ENCODE measurements at regions not wholly inside any gene's neighbourhood (a gene's known extent, or its start where the extent isn't known, plus 50 kb on each side); places are given as distances from the start of the nearest gene placed in this dataset.

GRCh38 chr2:199556527-199557285, 99.0 kb upstream of the SATB2 start:
- DNase-seq: no peak
- no peak overlapping the region for H3K4me3 ChIP-seq
- H3K36me3 ChIP-seq: no peaks in the 10 kb centered on the region
- no peak for TF ChIP-seq POLR2A (IDR thresholded peaks at IDR 0.05)
- TF ChIP-seq CTCF (IDR thresholded peaks at IDR 0.05 in 4 of 5, conservative IDR thresholded peaks at IDR 0.05 in 1 of 5): no peak
- no peak for ATAC-seq
- H3K27me3 ChIP-seq: no peaks in the 10 kb centered on the region
- no peak overlapping the region for H3K27ac ChIP-seq
- H3K4me1 ChIP-seq: no peaks in the 10 kb centered on the region
- in situ Hi-C loops (cut with MboI; ENCODE audit: low sequenced_read_pairs in 4 of 4) (no loop called here), intact Hi-C loops (cut with DNase I; ENCODE audit: low total_unique reads) (no loop called here)
- no peaks in the 10 kb centered on the region for H3K9me3 ChIP-seq

DNA sequence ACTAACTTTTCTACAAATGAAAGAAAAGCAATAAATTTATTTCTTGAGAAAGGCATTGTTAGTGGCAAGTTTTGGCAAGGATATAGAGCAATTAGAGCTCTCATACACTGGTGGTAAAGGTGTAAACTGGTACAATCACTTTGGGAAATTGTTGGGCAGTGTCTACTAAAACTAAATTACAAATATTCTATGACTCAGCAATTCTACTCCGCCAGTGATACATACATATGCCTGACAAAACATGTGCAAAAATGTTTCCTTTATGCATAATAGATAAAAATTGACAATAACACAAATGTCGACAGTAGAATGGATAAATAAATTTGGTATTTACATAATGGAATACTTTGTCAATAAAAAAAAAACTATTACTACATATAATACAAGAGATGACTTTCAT, 96.3 kb upstream of the SATB2 start:
- no peak for TF ChIP-seq POLR2A (IDR thresholded peaks at IDR 0.05)
- no peak for TF ChIP-seq CTCF (IDR thresholded peaks at IDR 0.05 in 4 of 5, conservative IDR thresholded peaks at IDR 0.05 in 1 of 5)
- DNase-seq: no peak
- Histone ChIP-seq H3K27ac (no peak overlapping the region), H3K36me3 (no peaks in the 10 kb centered on the region), H3K4me3 (no peak overlapping the region), H3K27me3 (no peaks in the 10 kb centered on the region), H3K9me3 (no peaks in the 10 kb centered on the region), H3K4me1 (no peaks in the 10 kb centered on the region)
- in situ Hi-C loops (cut with MboI; ENCODE audit: low sequenced_read_pairs in 4 of 4): no loop called here
- intact Hi-C loops (cut with DNase I; ENCODE audit: low total_unique reads): no loop called here
- ATAC-seq: no peak

DNA sequence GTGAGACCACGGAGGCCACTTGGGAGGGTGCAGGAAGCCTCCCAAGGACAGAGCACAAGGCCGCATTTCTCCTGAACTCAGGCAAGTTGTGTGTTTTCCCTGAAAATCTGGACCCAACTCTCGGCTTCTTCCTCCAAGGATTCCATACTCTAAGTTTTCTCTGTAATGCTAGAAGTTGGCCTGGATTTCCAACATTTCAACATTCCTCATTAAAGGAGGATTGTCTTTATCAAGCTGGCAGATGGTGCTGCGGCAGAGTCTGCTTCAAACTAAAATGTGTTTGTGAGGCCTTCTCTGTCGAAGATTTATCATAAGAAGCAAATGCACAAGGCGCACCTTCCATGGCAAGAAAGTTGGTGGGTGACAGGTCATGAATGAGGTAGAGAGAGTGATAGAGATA, 94.4 kb upstream of the SATB2 start:
- H3K4me1 ChIP-seq: no peaks in the 10 kb centered on the region
- H3K27ac ChIP-seq: no peak overlapping the region
- H3K9me3 ChIP-seq: no peaks in the 10 kb centered on the region
- in situ Hi-C loops (cut with MboI; ENCODE audit: low sequenced_read_pairs in 4 of 4) (no loop called here), intact Hi-C loops (cut with DNase I; ENCODE audit: low total_unique reads) (no loop called here)
- DNase-seq (no peak), ATAC-seq (no peak)
- no peak overlapping the region for H3K4me3 ChIP-seq
- no peaks in the 10 kb centered on the region for H3K27me3 ChIP-seq
- no peaks in the 10 kb centered on the region for H3K36me3 ChIP-seq
- TF ChIP-seq POLR2A (IDR thresholded peaks at IDR 0.05): no peak
- TF ChIP-seq CTCF (IDR thresholded peaks at IDR 0.05 in 4 of 5, conservative IDR thresholded peaks at IDR 0.05 in 1 of 5): no peak

DNA sequence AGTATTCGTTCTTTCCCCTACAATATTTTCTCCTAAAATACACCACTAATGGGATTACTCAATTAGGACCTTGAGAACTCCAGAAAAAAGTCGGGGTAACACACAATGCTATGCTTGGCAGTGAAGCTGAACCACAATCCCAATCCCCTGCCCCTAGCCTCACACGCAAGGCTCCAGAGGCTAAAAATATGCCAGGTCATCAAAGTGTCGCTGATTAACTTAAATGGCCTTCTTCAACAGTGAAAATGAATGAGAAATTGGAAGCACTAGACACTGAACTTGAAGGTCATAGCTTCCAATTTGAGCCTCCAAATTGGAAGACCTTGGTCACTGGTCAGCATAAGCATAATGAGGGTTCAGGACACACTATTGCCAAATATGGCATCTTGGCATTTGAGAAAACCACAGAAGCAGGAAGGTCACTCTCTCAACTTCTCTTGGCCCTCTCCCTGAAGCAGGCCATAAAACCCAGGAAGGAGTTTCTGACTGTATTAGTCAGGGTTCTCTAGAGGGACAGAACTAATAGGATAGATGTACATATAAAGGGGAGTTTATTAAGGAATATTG, 86.0 kb upstream of the SATB2 start:
- ATAC-seq: no peak

More for the DNA sequence above, 86.0 kb upstream of the SATB2 start:
- Histone ChIP-seq H3K27ac (no peak overlapping the region), H3K9me3 (no peaks in the 10 kb centered on the region), H3K4me3 (no peak overlapping the region), H3K4me1 (no peaks in the 10 kb centered on the region), H3K27me3 (no peaks in the 10 kb centered on the region), H3K36me3 (no peaks in the 10 kb centered on the region)
- no peak for TF ChIP-seq CTCF (IDR thresholded peaks at IDR 0.05 in 4 of 5, conservative IDR thresholded peaks at IDR 0.05 in 1 of 5)
- TF ChIP-seq POLR2A (IDR thresholded peaks at IDR 0.05): no peak
- in situ Hi-C loops (cut with MboI; ENCODE audit: low sequenced_read_pairs in 4 of 4) (no loop called here), intact Hi-C loops (cut with DNase I; ENCODE audit: low total_unique reads) (no loop called here)
- no peak for DNase-seq
